GM12878 (cell line): ENCODE measurements at regions not wholly inside any gene's neighbourhood (a gene's known extent, or its start where the extent isn't known, plus 50 kb on each side); places are given as distances from the start of the nearest gene placed in this dataset.

Experiments used
- CTCF ChIP-seq, 3 experiments: IDR thresholded peaks in 2 of 3; conservative IDR thresholded peaks in 1 of 3; 2 replicates each; pipeline ENCODE4 v1.5.1; 2011; ENCODE audit warnings: low read depth in 3 of 3, low read length in 3 of 3, mild to moderate bottlenecking in 3 of 3, control low read depth in 2 of 3, moderate library complexity in 2 of 3, inconsistent platforms in 1 of 3, mixed read lengths in 1 of 3; ENCODE audit not compliant: control insufficient read depth in 2 of 3, insufficient read depth in 1 of 3; ENCODE audit errors: extremely low read depth in 1 of 3
- DPF2 ChIP-seq: fragments of 450-650 bp; IDR thresholded peaks from 2 replicates; pipeline ENCODE4 v1.6.1; 2017; ENCODE audit warnings: mild to moderate bottlenecking
- EP300 ChIP-seq, 2 experiments: fragments of 150-350 bp in 1 of 2; IDR thresholded peaks; 2 replicates each; pipeline ENCODE4 v1.6.1; 2011 to 2012; ENCODE audit warnings: low read depth in 2 of 2, low read length in 2 of 2, borderline replicate concordance in 1 of 2, improper control_type of control experiment in 1 of 2, inconsistent platforms in 1 of 2; ENCODE audit not compliant: control insufficient read depth in 1 of 2
- EZH2 ChIP-seq: IDR thresholded peaks from 2 replicates; pipeline ENCODE4 v1.6.1; 2012; ENCODE audit warnings: low read depth, mild to moderate bottlenecking, control low read depth, inconsistent platforms, low read length, borderline replicate concordance; ENCODE audit not compliant: control insufficient read depth
- IRF3 ChIP-seq: fragments of 450-650 bp; IDR thresholded peaks from 2 replicates; pipeline ENCODE4 v1.6.1; 2014; ENCODE audit warnings: mild to moderate bottlenecking
- NFXL1 ChIP-seq: fragments of 450-650 bp; IDR thresholded peaks from 2 replicates; pipeline ENCODE4 v1.6.1; 2017; ENCODE audit warnings: antibody characterized with exemption, mild to moderate bottlenecking, borderline replicate concordance
- PML ChIP-seq: IDR thresholded peaks from 2 replicates; pipeline ENCODE4 v1.6.1; 2012; ENCODE audit warnings: low read length, inconsistent platforms
- SREBF1 ChIP-seq: IDR thresholded peaks from 2 replicates; pipeline ENCODE4 v1.6.1; 2012; ENCODE audit warnings: mild to moderate bottlenecking, low read length
- YY1 ChIP-seq: IDR thresholded peaks from 2 replicates; pipeline ENCODE4 v1.6.1; 2011; ENCODE audit warnings: low read depth, mild to moderate bottlenecking, low read length

GRCh38 chr6:18048953-18049630 lies 61.7 kb upstream of the KIF13A start:
- no peak for TF ChIP-seq NFXL1
- no peak for TF ChIP-seq DPF2
- no peak for TF ChIP-seq EZH2
- no peak for TF ChIP-seq PML
- no peak for TF ChIP-seq YY1
- TF ChIP-seq CTCF (IDR thresholded peaks at IDR 0.05 in 2 of 3, conservative IDR thresholded peaks at IDR 0.05 in 1 of 3; ENCODE audit: control insufficient read depth in 2 of 3, extremely low read depth in 1 of 3, insufficient read depth in 1 of 3, low read depth in 3 of 3, low read length in 3 of 3) = no peak
- TF ChIP-seq SREBF1 = no peak
- no peak for TF ChIP-seq IRF3
- no peak for TF ChIP-seq EP300 (IDR thresholded peaks at IDR 0.05; ENCODE audit: borderline replicate concordance in 1 of 2, control insufficient read depth in 1 of 2, low read depth in 2 of 2, low read length in 2 of 2)
